ENCODE measurements at regions not wholly inside any gene's neighbourhood (a gene's known extent, or its start where the extent isn't known, plus 50 kb on each side); places are given as distances from the start of the nearest gene placed in this dataset.

- no peak for TF ChIP-seq POLR2AphosphoS5 (IDR thresholded peaks at IDR 0.05; ENCODE audit: low read depth, low read length)
- TF ChIP-seq REST (IDR thresholded peaks at IDR 0.05; ENCODE audit: insufficient read depth in 1 of 2, low read depth in 2 of 2, low read length in 2 of 2), result no peak
- no peak for TF ChIP-seq TAF1 (IDR thresholded peaks at IDR 0.05; ENCODE audit: borderline replicate concordance, insufficient read depth, low read length)
- TF ChIP-seq SIN3A (IDR thresholded peaks at IDR 0.05; ENCODE audit: borderline replicate concordance, insufficient read depth, low read length), result no peak
- TF ChIP-seq FOXP2 (optimal IDR thresholded peaks at IDR 0.05; ENCODE audit: borderline replicate concordance, extremely low read depth, extremely low read length, insufficient read depth), result no peak
Observed at GRCh38 chr10:57624066-57624465, 643.6 kb downstream of the IPMK start.

GRCh38 chr10:57621466-57621865, 646.2 kb downstream of the IPMK start:
- TF ChIP-seq REST (IDR thresholded peaks at IDR 0.05; ENCODE audit: insufficient read depth in 1 of 2, low read depth in 2 of 2, low read length in 2 of 2) (peak in 1 of 2 experiments; percentile 71; a peak in 2 of 4 replicates), POLR2AphosphoS5 (IDR thresholded peaks at IDR 0.05; ENCODE audit: low read depth, low read length) (no peak), SIN3A (IDR thresholded peaks at IDR 0.05; ENCODE audit: borderline replicate concordance, insufficient read depth, low read length) (no peak), TAF1 (IDR thresholded peaks at IDR 0.05; ENCODE audit: borderline replicate concordance, insufficient read depth, low read length) (no peak)

GRCh38 chr10:57605948-57606485, 661.7 kb downstream of the IPMK start:
- TF ChIP-seq POLR2AphosphoS5 (IDR thresholded peaks at IDR 0.05; ENCODE audit: low read depth, low read length) (no peak), REST (IDR thresholded peaks at IDR 0.05; ENCODE audit: insufficient read depth in 1 of 2, low read depth in 2 of 2, low read length in 2 of 2) (no peak), FOXP2 (optimal IDR thresholded peaks at IDR 0.05; ENCODE audit: borderline replicate concordance, extremely low read depth, extremely low read length, insufficient read depth) (no peak), TAF1 (IDR thresholded peaks at IDR 0.05; ENCODE audit: borderline replicate concordance, insufficient read depth, low read length) (no peak), SIN3A (IDR thresholded peaks at IDR 0.05; ENCODE audit: borderline replicate concordance, insufficient read depth, low read length) (no peak)

GRCh38 chr10:57599440-57599839, 668.3 kb downstream of the IPMK start:
- no peak for TF ChIP-seq REST (IDR thresholded peaks at IDR 0.05; ENCODE audit: insufficient read depth in 1 of 2, low read depth in 2 of 2, low read length in 2 of 2)
- no peak for TF ChIP-seq TAF1 (IDR thresholded peaks at IDR 0.05; ENCODE audit: borderline replicate concordance, insufficient read depth, low read length)
- no peak for TF ChIP-seq FOXP2 (optimal IDR thresholded peaks at IDR 0.05; ENCODE audit: borderline replicate concordance, extremely low read depth, extremely low read length, insufficient read depth)
- TF ChIP-seq SIN3A (IDR thresholded peaks at IDR 0.05; ENCODE audit: borderline replicate concordance, insufficient read depth, low read length), result no peak
- no peak for TF ChIP-seq POLR2AphosphoS5 (IDR thresholded peaks at IDR 0.05; ENCODE audit: low read depth, low read length)

Data from PFSK-1 (cell line).